Activated CD4-positive, alpha-beta T cell treated with anti-CD3 and anti-CD28 coated beads, Interleukin-2, amount 50 U/mL, for 16 hours (primary cell): ENCODE measurements at regions not wholly inside any gene's neighbourhood (a gene's known extent, or its start where the extent isn't known, plus 50 kb on each side); places are given as distances from the start of the nearest gene placed in this dataset.

Experiments
- DNase-seq: peaks from one replicate; pipeline ENCODE4 v3.0.0-alpha.2; 2020

- no peak for DNase-seq
These were observed 123.3 kb downstream of the ACKR3 start for GRCh38 chr2:236692937-236693336.

GRCh38 chr2:236693531-236693930, 123.9 kb downstream of the ACKR3 start:
- no peak for DNase-seq

GRCh38 chr2:236694146-236694888, 124.7 kb downstream of the ACKR3 start:
- DNase-seq: no peak

- no peak for DNase-seq
These were observed 127.2 kb downstream of the ACKR3 start for GRCh38 chr2:236696834-236697233.

GRCh38 chr2:236698016-236698627, 128.5 kb downstream of the ACKR3 start:
- no peak for DNase-seq

- DNase-seq: no peak
These were observed 131.1 kb downstream of the ACKR3 start for GRCh38 chr2:236700703-236701102.

- DNase-seq: no peak
These were observed 133.2 kb downstream of the ACKR3 start for GRCh38 chr2:236702657-236703372.

- DNase-seq: no peak
These were observed 133.7 kb downstream of the ACKR3 start for GRCh38 chr2:236703373-236703709.

- no peak for DNase-seq
These were observed 134.3 kb downstream of the ACKR3 start for GRCh38 chr2:236703906-236704305.

GRCh38 chr2:236704887-236705286, 135.3 kb downstream of the ACKR3 start:
- DNase-seq: no peak

- no peak for DNase-seq
These were observed 135.9 kb downstream of the ACKR3 start for GRCh38 chr2:236705295-236706105.

- DNase-seq: no peak
These were observed 136.7 kb downstream of the ACKR3 start for GRCh38 chr2:236706288-236706687.

GRCh38 chr2:236706803-236707202, 137.2 kb downstream of the ACKR3 start:
- DNase-seq: no peak

- peak; percentile 4 for DNase-seq
These were observed 141.8 kb downstream of the ACKR3 start for GRCh38 chr2:236711440-236711839.

- DNase-seq: no peak
These were observed 142.7 kb downstream of the ACKR3 start for GRCh38 chr2:236712304-236712703.

- DNase-seq: no peak
These were observed 143.5 kb downstream of the ACKR3 start for GRCh38 chr2:236712961-236713673.

GRCh38 chr2:236714080-236714479, 144.5 kb downstream of the ACKR3 start:
- no peak for DNase-seq

- no peak for DNase-seq
These were observed 145.5 kb downstream of the ACKR3 start for GRCh38 chr2:236715077-236715476.

GRCh38 chr2:236715491-236715961, 145.9 kb downstream of the ACKR3 start:
- no peak for DNase-seq

- DNase-seq: no peak
These were observed 147.5 kb downstream of the ACKR3 start for GRCh38 chr2:236717120-236717519.

GRCh38 chr2:236717729-236718128, 148.1 kb downstream of the ACKR3 start:
- DNase-seq: no peak

- no peak for DNase-seq
These were observed 148.8 kb downstream of the ACKR3 start for GRCh38 chr2:236718207-236718992.
